ENCODE measurements at regions not wholly inside any gene's neighbourhood (a gene's known extent, or its start where the extent isn't known, plus 50 kb on each side); places are given as distances from the start of the nearest gene placed in this dataset.

DNA sequence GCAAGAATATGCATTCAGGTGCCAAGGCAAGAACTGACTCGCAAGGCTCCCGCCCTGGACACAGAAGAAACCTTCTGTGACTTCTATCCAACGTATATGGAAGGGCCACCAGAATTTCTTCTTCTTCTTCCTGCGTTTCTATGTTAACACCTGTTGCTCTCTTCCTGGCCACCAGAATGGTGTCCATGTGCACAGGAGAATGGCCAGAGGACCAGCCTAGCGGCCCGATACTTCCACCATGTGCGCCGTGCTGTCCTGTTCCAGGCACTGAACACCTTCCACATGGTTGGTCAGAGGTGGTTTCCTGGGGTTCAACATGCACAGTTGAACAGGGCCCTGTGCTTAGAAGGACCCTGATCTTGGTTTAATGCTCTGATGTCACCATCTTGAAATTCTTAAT lies 455.8 kb downstream of the BCL11B start:
- Histone ChIP-seq H3K79me1 (ENCODE audit: low read depth in 1 of 2, low read length in 2 of 2) (no peaks in the 10 kb centered on the region), H3K27ac (ENCODE audit: insufficient read depth, low read length) (no peak overlapping the region), H2BK15ac (ENCODE audit: low read depth, low read length) (no peak overlapping the region), H2BK5ac (ENCODE audit: low read depth, low read length, poor library complexity, severe bottlenecking) (no peak overlapping the region), H2AK5ac (ENCODE audit: low read depth, low read length) (no peak overlapping the region), H3K14ac (replicated peaks; ENCODE audit: low read depth, low read length) (no peak overlapping the region), H3K56ac (ENCODE audit: extremely low read depth, insufficient read depth, low read length) (no peak overlapping the region), H3K9ac (ENCODE audit: low read depth, low read length) (no peak overlapping the region), H4K8ac (ENCODE audit: low read depth in 2 of 2, low read length in 2 of 2) (no peak overlapping the region), H2AFZ (replicated peaks; ENCODE audit: low read length, poor library complexity) (no peak overlapping the region), H3K36me3 (ENCODE audit: control insufficient read depth, insufficient read depth, low read length) (no peaks in the 10 kb centered on the region), H2BK120ac (ENCODE audit: low read depth, low read length) (no peak overlapping the region), H3K18ac (ENCODE audit: low read depth, low read length) (no peak overlapping the region), H3K9me1 (ENCODE audit: insufficient read depth, low read length) (no peaks in the 10 kb centered on the region), H3K23ac (ENCODE audit: low read depth, low read length) (no peak overlapping the region), H3K4ac (ENCODE audit: low read depth, low read length) (no peak overlapping the region), H4K91ac (ENCODE audit: insufficient read depth, low read depth, low read length) (no peak overlapping the region), H2BK20ac (ENCODE audit: low read depth, low read length) (no peak overlapping the region), H4K20me1 (ENCODE audit: insufficient read depth, low read length) (no peaks in the 10 kb centered on the region), H3K27me3 (ENCODE audit: control insufficient read depth, insufficient read depth, low read length) (no peaks in the 10 kb centered on the region), H3K4me1 (ENCODE audit: control insufficient read depth, insufficient read depth, low read length) (no peaks in the 10 kb centered on the region), H3K4me2 (ENCODE audit: low read depth, low read length) (no peak overlapping the region), H3K9me3 (ENCODE audit: control insufficient read depth, insufficient read depth, low read length) (peaks cover 38% of the 10 kb centered on the region), H4K5ac (ENCODE audit: low read depth, low read length) (no peak overlapping the region), H2AK9ac (replicated peaks; ENCODE audit: low read depth, low read length, poor library complexity) (no peak overlapping the region), H3K4me3 (ENCODE audit: insufficient read depth, low read depth, low read length) (no peak overlapping the region)
- ChIA-PET CTCF (no interaction called here), POLR2A (ENCODE audit: unreplicated experiment) (no interaction called here)
- DNase-seq (no peak), ATAC-seq (ENCODE audit: low read depth) (no peak)
- 82% methylated on average over 4 of the region's 8 CpGs; no CpG with 5 or more reads in 1 of the 2 experiments for WGBS, 2 experiments (ENCODE audit: extremely low coverage in 2 of 2, insufficient read length in 1 of 2)
- TF ChIP-seq FOS (IDR thresholded peaks at IDR 0.05; ENCODE audit: low read depth, low read length), result no peak
- no TSS peak for BruUV-seq (replicated peaks)
- dilution Hi-C loops (cut with HindIII; ENCODE audit: low sequenced_read_pairs, unreplicated experiment) (no loop called here), intact Hi-C loops (cut with micrococcal nuclease) (no loop called here), in situ Hi-C loops (cut with MboI; ENCODE audit: low sequenced_read_pairs) (no loop called here)

Measured in IMR-90 (cell line).